AG04449 (cell line): ENCODE measurements at regions not wholly inside any gene's neighbourhood (a gene's known extent, or its start where the extent isn't known, plus 50 kb on each side); places are given as distances from the start of the nearest gene placed in this dataset.

Experiments
- CTCF ChIA-PET: fragments of 350-600 bp; formaldehyde crosslinking; extraction: SDS; loops from one replicate; lab custom pipeline; 2021; ENCODE audit warnings: antibody characterized with exemption; lab: Yijun Ruan, JAX
- POLR2A ChIA-PET: fragments of 400-600, 350-600 bp; formaldehyde crosslinking; extraction: SDS; loops from one replicate; lab custom pipeline; 2020; ENCODE audit warnings: antibody characterized with exemption, inconsistent platforms; lab: Yijun Ruan, JAX
- DNase-seq: peaks from one replicate; pipeline ENCODE4 v3.0.0-alpha.2; 2010; ENCODE audit warnings: low read depth, low spot score
- H3K4me3 ChIP-seq: 2 replicates; pipeline ENCODE4 v1.5.1; 2011; ENCODE audit warnings: low read depth, mild to moderate bottlenecking, control low read depth, low read length
- CTCF ChIP-seq: IDR thresholded peaks from one replicate; pipeline ENCODE4 v1.5.1; 2011; ENCODE audit warnings: mild to moderate bottlenecking, moderate library complexity, low read length, control low read depth, inconsistent platforms; ENCODE audit not compliant: insufficient read depth; ENCODE audit errors: missing control alignments

GRCh38 chr4:110963662-110964280 is 340.9 kb upstream of the PITX2 start:
- no peak for DNase-seq
- ChIA-PET CTCF (interaction anchor here (0.8 kb wide), 1 partner anchor 373 kb away, joined by 3 read pairs; no protein-coding TSS in a partner anchor), POLR2A (no interaction called here)
- H3K4me3 ChIP-seq, result no peak overlapping the region
- no peak for TF ChIP-seq CTCF

- no peak for DNase-seq
- POLR2A ChIA-PET, result no interaction called here
- H3K4me3 ChIP-seq, result no peak overlapping the region
- TF ChIP-seq CTCF, result no peak
- CTCF ChIA-PET, result no interaction called here
Observed at GRCh38 chr4:110967936-110968335, 345.1 kb upstream of the PITX2 start.

- CTCF ChIA-PET, result interaction anchor here (0.7 to 1.4 kb wide), 10 partner anchors 8 to 385 kb away, joined by 3 to 4 read pairs (median 3); no protein-coding TSS in a partner anchor
- H3K4me3 ChIP-seq, result no peak overlapping the region
- TF ChIP-seq CTCF, result peak; percentile 56
- DNase-seq, result no peak
- POLR2A ChIA-PET, result no interaction called here
Observed at GRCh38 chr4:110970642-110971041, 347.8 kb upstream of the PITX2 start.

- TF ChIP-seq CTCF, result no peak
- POLR2A ChIA-PET, result no interaction called here
- DNase-seq, result no peak
- CTCF ChIA-PET, result no interaction called here
- H3K4me3 ChIP-seq, result no peak overlapping the region
Observed at GRCh38 chr4:110975338-110975737, 352.5 kb upstream of the PITX2 start.

GRCh38 chr4:110977554-110977953 is 354.7 kb upstream of the PITX2 start:
- DNase-seq, result no peak
- ChIA-PET CTCF (interaction anchor here (1.3 kb wide), 1 partner anchor 8 kb away, joined by 3 read pairs; no protein-coding TSS in a partner anchor), POLR2A (no interaction called here)
- no peak overlapping the region for H3K4me3 ChIP-seq
- TF ChIP-seq CTCF, result no peak

GRCh38 chr4:110978761-110979160 is 355.9 kb upstream of the PITX2 start:
- TF ChIP-seq CTCF, result no peak
- ChIA-PET CTCF (interaction anchor here (0.8 to 1.0 kb wide), 2 partner anchors 9 to 235 kb away, joined by 3 read pairs; no protein-coding TSS in a partner anchor), POLR2A (no interaction called here)
- DNase-seq, result no peak
- H3K4me3 ChIP-seq, result no peak overlapping the region
